ENCODE measurements at regions not wholly inside any gene's neighbourhood (a gene's known extent, or its start where the extent isn't known, plus 50 kb on each side); places are given as distances from the start of the nearest gene placed in this dataset.

- H3K27ac ChIP-seq: no peak overlapping the region
- intact Hi-C loops (cut with DNase I; ENCODE audit: low total_unique reads): no loop called here
- no peak overlapping the region for H3K4me3 ChIP-seq
- H3K27me3 ChIP-seq: no peaks in the 10 kb centered on the region
- H3K9me3 ChIP-seq: no peaks in the 10 kb centered on the region
- no peaks in the 10 kb centered on the region for H3K36me3 ChIP-seq
- no peak for DNase-seq
- TF ChIP-seq POLR2A (IDR thresholded peaks at IDR 0.05) (no peak), CTCF (IDR thresholded peaks at IDR 0.05) (no peak)
- H3K4me1 ChIP-seq: no peaks in the 10 kb centered on the region
Measured at GRCh38 chr6:148602136-148602535, 144.7 kb upstream of the UST start.

- H3K27ac ChIP-seq: no peak overlapping the region
- DNase-seq: no peak
- no peaks in the 10 kb centered on the region for H3K4me1 ChIP-seq
- intact Hi-C loops (cut with DNase I; ENCODE audit: low total_unique reads): no loop called here
- no peak overlapping the region for H3K4me3 ChIP-seq
- TF ChIP-seq CTCF (IDR thresholded peaks at IDR 0.05): no peak
- no peak for TF ChIP-seq POLR2A (IDR thresholded peaks at IDR 0.05)
- H3K36me3 ChIP-seq: no peaks in the 10 kb centered on the region
- H3K9me3 ChIP-seq: no peaks in the 10 kb centered on the region
- H3K27me3 ChIP-seq: no peaks in the 10 kb centered on the region
Measured at GRCh38 chr6:148608199-148608951, 138.5 kb upstream of the UST start.

- intact Hi-C loops (cut with DNase I; ENCODE audit: low total_unique reads): no loop called here
- no peak overlapping the region for H3K4me3 ChIP-seq
- TF ChIP-seq CTCF (IDR thresholded peaks at IDR 0.05) (no peak), POLR2A (IDR thresholded peaks at IDR 0.05) (no peak)
- no peaks in the 10 kb centered on the region for H3K27me3 ChIP-seq
- H3K9me3 ChIP-seq: no peaks in the 10 kb centered on the region
- peak overlapping the region; percentile 64 to 67 for H3K27ac ChIP-seq
- H3K36me3 ChIP-seq: no peaks in the 10 kb centered on the region
- H3K4me1 ChIP-seq: no peaks in the 10 kb centered on the region
- DNase-seq: peak; percentile 77 to 79
Measured at GRCh38 chr6:148611213-148611612, 135.6 kb upstream of the UST start.

- Histone ChIP-seq H3K36me3 (no peaks in the 10 kb centered on the region), H3K4me3 (no peak overlapping the region), H3K9me3 (no peaks in the 10 kb centered on the region), H3K27me3 (no peaks in the 10 kb centered on the region), H3K4me1 (no peaks in the 10 kb centered on the region), H3K27ac (peak overlapping the region; percentile 64 to 67)
- intact Hi-C loops (cut with DNase I; ENCODE audit: low total_unique reads): no loop called here
- TF ChIP-seq POLR2A (IDR thresholded peaks at IDR 0.05) (no peak), CTCF (IDR thresholded peaks at IDR 0.05) (no peak)
- DNase-seq: no peak
Measured at GRCh38 chr6:148612043-148612442, 134.8 kb upstream of the UST start.

GRCh38 chr6:148614602-148615001 lies 132.2 kb upstream of the UST start:
- DNase-seq: no peak
- Histone ChIP-seq H3K4me3 (no peak overlapping the region), H3K27ac (no peak overlapping the region), H3K4me1 (no peaks in the 10 kb centered on the region), H3K27me3 (no peaks in the 10 kb centered on the region), H3K9me3 (no peaks in the 10 kb centered on the region), H3K36me3 (no peaks in the 10 kb centered on the region)
- TF ChIP-seq CTCF (IDR thresholded peaks at IDR 0.05) (no peak), POLR2A (IDR thresholded peaks at IDR 0.05) (no peak)
- intact Hi-C loops (cut with DNase I; ENCODE audit: low total_unique reads): no loop called here

Measured in uterus (tissue), 3 donors.